ENCODE measurements at regions not wholly inside any gene's neighbourhood (a gene's known extent, or its start where the extent isn't known, plus 50 kb on each side); places are given as distances from the start of the nearest gene placed in this dataset.

- WGBS, 4 donors = 27 to 43% (median 34%) methylated on average over 4 of the region's 4 CpGs
- no peak for DNase-seq
- Histone ChIP-seq H3K36me3 (no peaks in the 10 kb centered on the region), H3K27ac (no peak overlapping the region), H3K27me3 (no peaks in the 10 kb centered on the region), H3K9me3 (peaks cover 0 to 7% (median 0%) of the 10 kb centered on the region in 12 donors), H3K4me1 (no peaks in the 10 kb centered on the region), H3K4me3 (no peak overlapping the region)
- TF ChIP-seq CTCF (IDR thresholded peaks at IDR 0.05) (no peak), POLR2A (IDR thresholded peaks at IDR 0.05) (no peak)
- intact Hi-C loops (cut with DNase I) = no loop called here
- no peak for ATAC-seq
Measured at GRCh38 chr4:179583221-179583620, 2141.0 kb upstream of the AGA start.

GRCh38 chr4:179584101-179584500, 2141.9 kb upstream of the AGA start:
- H3K27ac ChIP-seq = no peak overlapping the region
- no peaks in the 10 kb centered on the region for H3K27me3 ChIP-seq
- ATAC-seq = no peak
- no peak for DNase-seq
- TF ChIP-seq CTCF (IDR thresholded peaks at IDR 0.05) (no peak), POLR2A (IDR thresholded peaks at IDR 0.05) (no peak)
- WGBS, 4 donors = 23 to 83% (median 47%) methylated on average over 6 to 7 of the region's 7 CpGs
- H3K4me3 ChIP-seq = no peak overlapping the region
- no peaks in the 10 kb centered on the region for H3K9me3 ChIP-seq
- intact Hi-C loops (cut with DNase I) = no loop called here
- no peaks in the 10 kb centered on the region for H3K36me3 ChIP-seq
- no peaks in the 10 kb centered on the region for H3K4me1 ChIP-seq

- no peak for TF ChIP-seq CTCF (IDR thresholded peaks at IDR 0.05)
- TF ChIP-seq POLR2A (IDR thresholded peaks at IDR 0.05) = no peak
Measured at GRCh38 chr4:179585761-179586160, 2143.5 kb upstream of the AGA start.

GRCh38 chr4:179586460-179586859, 2144.2 kb upstream of the AGA start:
- Histone ChIP-seq H3K27ac (no peak overlapping the region), H3K27me3 (no peaks in the 10 kb centered on the region), H3K4me1 (no peaks in the 10 kb centered on the region), H3K9me3 (no peaks in the 10 kb centered on the region), H3K36me3 (no peaks in the 10 kb centered on the region), H3K4me3 (no peak overlapping the region)
- DNase-seq (no peak), ATAC-seq (no peak)
- intact Hi-C loops (cut with DNase I) = no loop called here
- TF ChIP-seq CTCF (IDR thresholded peaks at IDR 0.05) = no peak
- TF ChIP-seq POLR2A (IDR thresholded peaks at IDR 0.05) = no peak
- WGBS, 4 donors = 83 to 92% (median 88%) methylated on average over 8 of the region's 8 CpGs

More at GRCh38 chr4:179585761-179586160, 2143.5 kb upstream of the AGA start:
- 66 to 81% (median 73%) methylated on average over 3 of the region's 3 CpGs for WGBS, 4 donors
- no peaks in the 10 kb centered on the region for H3K4me1 ChIP-seq
- H3K9me3 ChIP-seq = no peaks in the 10 kb centered on the region
- DNase-seq = no peak
- ATAC-seq = no peak
- H3K4me3 ChIP-seq = no peak overlapping the region
- no peaks in the 10 kb centered on the region for H3K27me3 ChIP-seq
- H3K36me3 ChIP-seq = no peaks in the 10 kb centered on the region
- intact Hi-C loops (cut with DNase I) = no loop called here
- H3K27ac ChIP-seq = no peak overlapping the region

Measured in heart left ventricle (tissue), 16 donors.